ENCODE measurements at regions not wholly inside any gene's neighbourhood (a gene's known extent, or its start where the extent isn't known, plus 50 kb on each side); places are given as distances from the start of the nearest gene placed in this dataset.
A peak's percentile ranks its signal among the peaks of the same experiment; 100 is the strongest.

- Histone ChIP-seq H3K27me3 (replicated peaks in 1 of 2; ENCODE audit: control insufficient read depth in 2 of 2, extremely low read depth in 1 of 2, insufficient read depth in 2 of 2, low read length in 1 of 2) (no peaks in the 10 kb centered on the region), H3K36me3 (ENCODE audit: control insufficient read depth in 2 of 2, extremely low read depth in 1 of 2, insufficient read depth in 1 of 2, low read length in 1 of 2) (no peaks in the 10 kb centered on the region), H3K4me3 (ENCODE audit: control insufficient read depth in 1 of 2, extremely low read depth in 1 of 2, low read length in 1 of 2) (no peak overlapping the region), H3K27ac (ENCODE audit: low read length) (no peak overlapping the region), H3K4me1 (ENCODE audit: control insufficient read depth in 1 of 2, extremely low read depth in 1 of 2, insufficient read depth in 2 of 2, low read length in 2 of 2) (no peaks in the 10 kb centered on the region), H3K9me3 (no peaks in the 10 kb centered on the region)
- CTCF ChIA-PET, result no interaction called here
- WGBS (ENCODE audit: insufficient coverage), result 77% methylated on average over 4 of the region's 7 CpGs
- no peak overlapping the region for H3K4me3 Mint-ChIP-seq
- POLR2A ChIA-PET, result no interaction called here
- H3K36me3 Mint-ChIP-seq, result no peaks in the 10 kb centered on the region
- no peaks in the 10 kb centered on the region for H3K4me1 Mint-ChIP-seq
- H3K9me3 Mint-ChIP-seq, result no peaks in the 10 kb centered on the region
- H3K27me3 Mint-ChIP-seq, result peaks cover 0 to 2% of the 10 kb centered on the region in 2 donors
- no peak for DNase-seq
- ATAC-seq (replicated peaks in 1 of 4), result no peak
- H3K27ac Mint-ChIP-seq, result no peak overlapping the region
These were observed 84.6 kb upstream of the PACRGL start for GRCh38 chr4:20615486-20616260.

- no peak for ATAC-seq (replicated peaks in 1 of 4)
- Histone ChIP-seq H3K4me3 (ENCODE audit: control insufficient read depth in 1 of 2, extremely low read depth in 1 of 2, low read length in 1 of 2) (no peak overlapping the region), H3K36me3 (ENCODE audit: control insufficient read depth in 2 of 2, extremely low read depth in 1 of 2, insufficient read depth in 1 of 2, low read length in 1 of 2) (no peaks in the 10 kb centered on the region), H3K4me1 (ENCODE audit: control insufficient read depth in 1 of 2, extremely low read depth in 1 of 2, insufficient read depth in 2 of 2, low read length in 2 of 2) (no peaks in the 10 kb centered on the region), H3K9me3 (no peaks in the 10 kb centered on the region), H3K27me3 (replicated peaks in 1 of 2; ENCODE audit: control insufficient read depth in 2 of 2, extremely low read depth in 1 of 2, insufficient read depth in 2 of 2, low read length in 1 of 2) (no peaks in the 10 kb centered on the region), H3K27ac (ENCODE audit: low read length) (no peak overlapping the region)
- no peaks in the 10 kb centered on the region for H3K9me3 Mint-ChIP-seq
- H3K27me3 Mint-ChIP-seq, result peaks cover 0 to 2% of the 10 kb centered on the region in 2 donors
- H3K36me3 Mint-ChIP-seq, result no peaks in the 10 kb centered on the region
- ChIA-PET CTCF (interaction anchor here in 1 of 2 donors (0.5 kb wide), 1 partner anchor 626 kb away, joined by 3 read pairs; no protein-coding TSS in a partner anchor), POLR2A (no interaction called here)
- H3K4me3 Mint-ChIP-seq, result no peak overlapping the region
- no peak for DNase-seq
- H3K27ac Mint-ChIP-seq, result no peak overlapping the region
- peaks cover 0 to under 1% (median 0%) of the 10 kb centered on the region in 3 donors for H3K4me1 Mint-ChIP-seq
These were observed 83.9 kb upstream of the PACRGL start for GRCh38 chr4:20616313-20616712.

DNA sequence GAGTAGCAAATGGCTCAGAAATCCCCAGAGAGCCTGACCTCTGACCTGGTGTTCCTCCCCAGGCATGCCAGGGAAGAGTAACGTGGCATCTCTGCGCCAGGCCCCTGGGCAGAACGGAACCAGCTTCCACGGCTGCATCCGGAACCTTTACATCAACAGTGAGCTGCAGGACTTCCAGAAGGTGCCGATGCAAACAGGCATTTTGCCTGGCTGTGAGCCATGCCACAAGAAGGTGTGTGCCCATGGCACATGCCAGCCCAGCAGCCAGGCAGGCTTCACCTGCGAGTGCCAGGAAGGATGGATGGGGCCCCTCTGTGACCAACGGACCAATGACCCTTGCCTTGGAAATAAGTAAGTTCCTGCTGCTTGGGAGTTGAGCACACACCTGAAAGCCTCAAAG is 83.4 kb upstream of the PACRGL start:
- WGBS (ENCODE audit: insufficient coverage), result 94% methylated on average over 7 of the region's 8 CpGs
- Histone ChIP-seq H3K36me3 (ENCODE audit: control insufficient read depth in 2 of 2, extremely low read depth in 1 of 2, insufficient read depth in 1 of 2, low read length in 1 of 2) (no peaks in the 10 kb centered on the region), H3K4me1 (ENCODE audit: control insufficient read depth in 1 of 2, extremely low read depth in 1 of 2, insufficient read depth in 2 of 2, low read length in 2 of 2) (no peaks in the 10 kb centered on the region), H3K27ac (ENCODE audit: low read length) (no peak overlapping the region), H3K4me3 (ENCODE audit: control insufficient read depth in 1 of 2, extremely low read depth in 1 of 2, low read length in 1 of 2) (no peak overlapping the region), H3K9me3 (no peaks in the 10 kb centered on the region), H3K27me3 (replicated peaks in 1 of 2; ENCODE audit: control insufficient read depth in 2 of 2, extremely low read depth in 1 of 2, insufficient read depth in 2 of 2, low read length in 1 of 2) (no peaks in the 10 kb centered on the region)
- ChIA-PET CTCF (interaction anchor here in 1 of 2 donors (0.5 kb wide), 1 partner anchor 626 kb away, joined by 3 read pairs; no protein-coding TSS in a partner anchor), POLR2A (no interaction called here)
- no peak for ATAC-seq (replicated peaks in 1 of 4)
- Mint-ChIP-seq H3K36me3 (no peaks in the 10 kb centered on the region), H3K27me3 (peaks cover 0 to 2% of the 10 kb centered on the region in 2 donors), H3K9me3 (no peaks in the 10 kb centered on the region), H3K4me3 (no peak overlapping the region), H3K4me1 (peaks cover 0 to 2% (median 0%) of the 10 kb centered on the region in 3 donors), H3K27ac (no peak overlapping the region)
- DNase-seq, result no peak

DNA sequence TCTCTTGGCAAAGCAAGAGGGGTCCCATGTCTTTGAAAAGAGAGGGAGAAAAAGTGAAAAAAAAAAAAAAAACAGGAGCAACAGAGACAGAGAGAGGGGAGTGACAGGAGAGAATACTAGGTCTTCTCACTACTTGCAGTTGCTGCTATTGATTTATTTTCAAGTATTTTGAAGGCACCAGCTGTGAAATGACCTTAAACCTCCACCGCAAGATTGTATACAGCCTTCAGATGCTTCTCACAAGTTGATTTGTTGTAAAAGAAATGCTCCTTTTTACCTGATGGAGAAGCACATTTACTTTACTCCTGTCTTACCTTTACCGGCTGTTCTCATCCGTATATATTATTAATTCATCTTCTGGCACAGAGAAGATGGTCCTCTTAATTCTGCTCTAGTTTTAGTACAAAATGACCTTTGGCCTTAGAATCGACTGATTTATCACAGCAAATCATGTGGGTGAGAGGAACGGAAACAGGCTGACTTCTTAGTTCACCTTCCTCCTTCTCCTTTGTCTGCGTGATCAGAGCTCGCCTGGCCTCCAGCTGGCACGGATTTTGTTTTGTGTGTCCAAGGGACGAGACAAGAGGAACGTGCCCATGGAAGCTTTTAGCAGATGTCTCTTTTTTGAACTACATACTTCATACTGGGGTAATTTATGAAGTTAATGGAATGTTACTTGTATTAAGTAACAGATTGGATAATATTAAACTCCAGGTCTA is 82.4 kb upstream of the PACRGL start:
- Histone ChIP-seq H3K36me3 (ENCODE audit: control insufficient read depth in 2 of 2, extremely low read depth in 1 of 2, insufficient read depth in 1 of 2, low read length in 1 of 2) (no peaks in the 10 kb centered on the region), H3K4me1 (ENCODE audit: control insufficient read depth in 1 of 2, extremely low read depth in 1 of 2, insufficient read depth in 2 of 2, low read length in 2 of 2) (no peaks in the 10 kb centered on the region), H3K27ac (ENCODE audit: low read length) (no peak overlapping the region), H3K9me3 (no peaks in the 10 kb centered on the region), H3K27me3 (replicated peaks in 1 of 2; ENCODE audit: control insufficient read depth in 2 of 2, extremely low read depth in 1 of 2, insufficient read depth in 2 of 2, low read length in 1 of 2) (no peaks in the 10 kb centered on the region), H3K4me3 (ENCODE audit: control insufficient read depth in 1 of 2, extremely low read depth in 1 of 2, low read length in 1 of 2) (no peak overlapping the region)
- ChIA-PET CTCF (no interaction called here), POLR2A (no interaction called here)
- H3K36me3 Mint-ChIP-seq, result no peaks in the 10 kb centered on the region
- H3K27ac Mint-ChIP-seq, result no peak overlapping the region
- ATAC-seq (replicated peaks in 1 of 4), result no peak
- H3K4me1 Mint-ChIP-seq, result peaks cover 0 to 2% (median 0%) of the 10 kb centered on the region in 3 donors
- H3K9me3 Mint-ChIP-seq, result no peaks in the 10 kb centered on the region
- H3K27me3 Mint-ChIP-seq, result peaks cover 0 to 2% of the 10 kb centered on the region in 2 donors
- no peak overlapping the region for H3K4me3 Mint-ChIP-seq
- no peak for DNase-seq
- no CpG with 5 or more reads among the region's 10 CpGs for WGBS (ENCODE audit: insufficient coverage)

DNA sequence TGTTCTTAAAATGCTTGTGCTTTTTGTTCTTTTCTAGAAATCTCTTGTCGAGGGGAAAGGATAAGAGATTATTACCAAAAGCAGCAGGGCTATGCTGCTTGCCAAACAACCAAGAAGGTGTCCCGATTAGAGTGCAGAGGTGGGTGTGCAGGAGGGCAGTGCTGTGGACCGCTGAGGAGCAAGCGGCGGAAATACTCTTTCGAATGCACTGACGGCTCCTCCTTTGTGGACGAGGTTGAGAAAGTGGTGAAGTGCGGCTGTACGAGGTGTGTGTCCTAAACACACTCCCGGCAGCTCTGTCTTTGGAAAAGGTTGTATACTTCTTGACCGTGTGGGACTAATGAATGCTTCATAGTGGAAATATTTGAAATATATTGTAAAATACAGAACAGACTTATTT is 81.5 kb upstream of the PACRGL start:
- no peak for ATAC-seq (replicated peaks in 1 of 4)
- Mint-ChIP-seq H3K4me1 (peaks cover 0 to 2% (median 0%) of the 10 kb centered on the region in 3 donors), H3K36me3 (no peaks in the 10 kb centered on the region), H3K4me3 (no peak overlapping the region), H3K27me3 (peaks cover 0 to 2% of the 10 kb centered on the region in 2 donors), H3K27ac (no peak overlapping the region), H3K9me3 (no peaks in the 10 kb centered on the region)
- 86% methylated on average over 7 of the region's 12 CpGs for WGBS (ENCODE audit: insufficient coverage)
- no peaks in the 10 kb centered on the region for H3K36me3 ChIP-seq (ENCODE audit: control insufficient read depth in 2 of 2, extremely low read depth in 1 of 2, insufficient read depth in 1 of 2, low read length in 1 of 2)
- POLR2A ChIA-PET, result interaction anchor here in 1 of 2 donors (0.7 kb wide), 1 partner anchor 30 kb away, joined by 4 read pairs; no protein-coding TSS in a partner anchor
- DNase-seq, result no peak
- no peak overlapping the region for H3K27ac ChIP-seq (ENCODE audit: low read length)
- H3K9me3 ChIP-seq, result no peaks in the 10 kb centered on the region
- H3K4me3 ChIP-seq (ENCODE audit: control insufficient read depth in 1 of 2, extremely low read depth in 1 of 2, low read length in 1 of 2), result no peak overlapping the region
- H3K27me3 ChIP-seq (replicated peaks in 1 of 2; ENCODE audit: control insufficient read depth in 2 of 2, extremely low read depth in 1 of 2, insufficient read depth in 2 of 2, low read length in 1 of 2), result no peaks in the 10 kb centered on the region
- CTCF ChIA-PET, result no interaction called here
- H3K4me1 ChIP-seq (ENCODE audit: control insufficient read depth in 1 of 2, extremely low read depth in 1 of 2, insufficient read depth in 2 of 2, low read length in 2 of 2), result no peaks in the 10 kb centered on the region

DNA sequence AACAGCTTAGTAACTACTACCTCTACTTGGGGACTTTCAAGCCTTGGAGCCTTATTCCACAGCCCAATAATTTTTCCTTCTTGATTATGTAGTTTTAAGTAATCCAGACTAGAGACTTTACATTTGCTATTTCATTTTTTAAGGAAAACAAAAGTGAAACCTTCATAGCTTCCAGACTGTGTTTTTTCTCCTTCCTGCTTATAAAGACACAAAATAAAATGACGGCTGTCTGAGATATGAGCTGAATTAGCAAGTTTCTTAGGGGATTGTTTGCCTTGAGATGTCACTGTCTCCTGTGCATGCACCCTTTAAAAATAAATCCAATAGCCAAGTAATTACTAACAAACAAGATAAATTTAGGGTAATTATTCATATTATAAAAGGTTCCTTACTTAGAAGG is 78.8 kb upstream of the PACRGL start:
- DNase-seq (no peak), ATAC-seq (replicated peaks in 1 of 4) (no peak)
- H3K4me3 Mint-ChIP-seq, result peak overlapping the region in 1 of 3 donors; percentile 13
- no peak overlapping the region for H3K27ac ChIP-seq (ENCODE audit: low read length)
- no peaks in the 10 kb centered on the region for H3K27me3 ChIP-seq (replicated peaks in 1 of 2; ENCODE audit: control insufficient read depth in 2 of 2, extremely low read depth in 1 of 2, insufficient read depth in 2 of 2, low read length in 1 of 2)
- no peaks in the 10 kb centered on the region for H3K9me3 ChIP-seq
- no peaks in the 10 kb centered on the region for H3K36me3 Mint-ChIP-seq
- CTCF ChIA-PET, result no interaction called here
- peaks cover 0 to 2% (median 0%) of the 10 kb centered on the region in 3 donors for H3K4me1 Mint-ChIP-seq
- whole genome bisulfite sequencing (ENCODE audit: insufficient coverage), result no CpG with 5 or more reads among the region's 1 CpG
- peaks cover 0 to 2% of the 10 kb centered on the region in 2 donors for H3K27me3 Mint-ChIP-seq
- H3K36me3 ChIP-seq (ENCODE audit: control insufficient read depth in 2 of 2, extremely low read depth in 1 of 2, insufficient read depth in 1 of 2, low read length in 1 of 2), result no peaks in the 10 kb centered on the region
- POLR2A ChIA-PET, result no interaction called here
- H3K4me1 ChIP-seq (ENCODE audit: control insufficient read depth in 1 of 2, extremely low read depth in 1 of 2, insufficient read depth in 2 of 2, low read length in 2 of 2), result no peaks in the 10 kb centered on the region
- H3K9me3 Mint-ChIP-seq, result no peaks in the 10 kb centered on the region
- H3K27ac Mint-ChIP-seq, result no peak overlapping the region
- no peak overlapping the region for H3K4me3 ChIP-seq (ENCODE audit: control insufficient read depth in 1 of 2, extremely low read depth in 1 of 2, low read length in 1 of 2)

Measured in T-cell (primary cell).